K562 (cell line): ENCODE measurements at regions not wholly inside any gene's neighbourhood (a gene's known extent, or its start where the extent isn't known, plus 50 kb on each side); places are given as distances from the start of the nearest gene placed in this dataset.

Experiments used
- ATAC-seq: fragments of 200-7000 bp; cut with Tn5 transposase; 3 replicates; pipeline ENCODE4 v1.9.1; 2020; ENCODE audit warnings: moderate library complexity
- BruUV-seq: library from RNA; stranded (reverse); fragments of 400-500 nt; replicated peaks from 2 replicates; lab custom pipeline; 2021; lab: Mats Ljungman, UMichigan
- CTCF ChIA-PET: fragments of 300-600 bp; formaldehyde crosslinking; extraction: SDS; loops from one replicate; lab custom pipeline; 2021; ENCODE audit warnings: low intra/inter-chr PET ratio; lab: Yijun Ruan, JAX
- POLR2A ChIA-PET: fragments of 300-600, 350-650 bp; sonication (Branson Sonifier 250); formaldehyde crosslinking; extraction: SDS; loops from one replicate; lab custom pipeline; 2021; ENCODE audit warnings: antibody characterized with exemption, inconsistent platforms; lab: Yijun Ruan, JAX
- DNase-seq, 4 experiments: peaks; one replicate each; pipeline versions ENCODE4 v3.0.0 to v3.0.0-alpha.2; 2011 to 2018; ENCODE audit warnings: low spot score in 3 of 4, mixed read lengths in 3 of 4; ENCODE audit errors: extremely low read depth in 1 of 4
- FAIRE-seq: peaks from 2 replicates; lab custom pipeline; 2011; peaks lifted over from hg19 to GRCh38; lab: Jason Lieb, UNC
- H2AFZ ChIP-seq: 2 replicates; pipeline ENCODE4 v1.6.0; 2011; ENCODE audit warnings: low read depth, low read length, control low read depth, inconsistent platforms
- H3K27ac ChIP-seq: fragments of 200-600 bp; 3 replicates; pipeline ENCODE4 v1.8.0; 2011; ENCODE audit warnings: low read depth, mild to moderate bottlenecking, control low read depth, inconsistent platforms, low read length, moderate library complexity, mixed read lengths; ENCODE audit errors: extremely low read depth
- H3K27me3 ChIP-seq, 2 experiments: fragments of 300-600 bp in 1 of 2; 2 replicates in 1 of 2; 3 replicates in 1 of 2; pipeline versions ENCODE4 v1.6.0 to v1.8.0; 2011; ENCODE audit warnings: inconsistent platforms in 2 of 2, low read length in 2 of 2, mild to moderate bottlenecking in 1 of 2, mixed read lengths in 1 of 2, moderate library complexity in 1 of 2; ENCODE audit not compliant: control insufficient read depth in 2 of 2, insufficient read depth in 2 of 2
- H3K36me3 ChIP-seq: fragments of 300-600 bp; 3 replicates; pipeline ENCODE4 v1.8.0; 2011; ENCODE audit warnings: mild to moderate bottlenecking, low read length, inconsistent platforms; ENCODE audit not compliant: control insufficient read depth, insufficient read depth
- H3K4me1 ChIP-seq, 2 experiments: fragments of 200-600 bp in 1 of 2; replicated peaks in 1 of 2; 2 replicates in 1 of 2; 3 replicates in 1 of 2; pipeline versions ENCODE4 v1.5.1 to v1.8.0; 2011; ENCODE audit warnings: inconsistent platforms in 2 of 2, low read length in 2 of 2, mild to moderate bottlenecking in 1 of 2, mixed read lengths in 1 of 2, moderate library complexity in 1 of 2; ENCODE audit not compliant: control insufficient read depth in 2 of 2, insufficient read depth in 2 of 2
- H3K4me2 ChIP-seq: 2 replicates; pipeline ENCODE4 v1.6.1; 2011; ENCODE audit warnings: low read length, control low read depth, inconsistent platforms, mixed read lengths; ENCODE audit not compliant: insufficient read depth
- H3K4me3 ChIP-seq: fragments of 200-600 bp; sonication (generic), shearing (Covaris generic); 2 replicates; pipeline ENCODE4 v1.5.1; 2016; ENCODE audit warnings: control low read depth, inconsistent platforms
- H3K79me2 ChIP-seq: fragments of 200-600 bp; 3 replicates; pipeline ENCODE4 v1.8.0; 2011; ENCODE audit warnings: low read length, inconsistent platforms; ENCODE audit not compliant: control insufficient read depth, insufficient read depth
- H3K9ac ChIP-seq, 2 experiments: 2 replicates each; pipeline versions ENCODE4 v1.6.0 to v1.6.1; 2011; ENCODE audit warnings: low read depth in 2 of 2, low read length in 2 of 2, control low read depth in 1 of 2, inconsistent platforms in 1 of 2, mild to moderate bottlenecking in 1 of 2, mixed read lengths in 1 of 2; ENCODE audit not compliant: insufficient read depth in 1 of 2
- H3K9me1 ChIP-seq: one replicate; pipeline ENCODE4 v1.6.0; 2011; ENCODE audit warnings: inconsistent platforms, mild to moderate bottlenecking, low read length, moderate library complexity; ENCODE audit not compliant: control insufficient read depth, insufficient read depth
- H3K9me3 ChIP-seq: replicated peaks from 2 replicates; pipeline ENCODE4 v1.5.1; 2011; ENCODE audit warnings: low read depth, low read length, inconsistent platforms; ENCODE audit not compliant: control insufficient read depth, insufficient read depth
- H4K20me1 ChIP-seq: replicated peaks from 2 replicates; pipeline ENCODE4 v1.6.1; 2011; ENCODE audit warnings: low read length, inconsistent platforms, mixed read lengths; ENCODE audit not compliant: control insufficient read depth, insufficient read depth
- ADNP ChIP-seq: fragments of 200-800 bp; sonication (Bioruptor generic); IDR thresholded peaks from 2 replicates; pipeline ENCODE4 v1.6.1; 2016; ENCODE audit warnings: missing genetic modification characterization, missing compliant biosample characterization
- CBX1 ChIP-seq: sonication (generic); IDR thresholded peaks from 2 replicates; pipeline ENCODE4 v1.6.1; 2016; ENCODE audit warnings: antibody characterized with exemption, low read depth, mild to moderate bottlenecking
- CREB3 ChIP-seq: fragments of 450-650 bp; conservative IDR thresholded peaks from 2 replicates; pipeline ENCODE4 v1.6.1; 2016; ENCODE audit warnings: missing genetic modification characterization, low read depth, mild to moderate bottlenecking, missing compliant biosample characterization, moderate library complexity
- HDAC3 ChIP-seq: fragments of 450-650 bp; IDR thresholded peaks from 2 replicates; pipeline ENCODE4 v1.6.1; 2018; ENCODE audit warnings: borderline replicate concordance, mild to moderate bottlenecking, moderate library complexity; ENCODE audit not compliant: partially characterized antibody
- HES1 ChIP-seq: fragments of 450-650 bp; IDR thresholded peaks from 2 replicates; pipeline ENCODE4 v1.6.1; 2016; ENCODE audit warnings: low read depth, mild to moderate bottlenecking, moderate library complexity
- HMG20A ChIP-seq: fragments of 450-650 bp; formaldehyde crosslinking; conservative IDR thresholded peaks from 2 replicates; pipeline ENCODE4 v1.4.0; 2020; ENCODE audit warnings: mild to moderate bottlenecking, mixed read lengths
- PHTF2 ChIP-seq: fragments of 250-450 bp; sonication (Bioruptor Pico); IDR thresholded peaks from 2 replicates; pipeline ENCODE4 v1.5.0; 2021; ENCODE audit warnings: mild to moderate bottlenecking
- PKNOX1 ChIP-seq: fragments of 450-650 bp; IDR thresholded peaks from 2 replicates; pipeline ENCODE4 v1.6.1; 2016
- SRSF9 ChIP-seq: fragments of 200-400 bp; formaldehyde crosslinking; IDR thresholded peaks from 2 replicates; pipeline ENCODE4 v1.6.1; 2017; ENCODE audit warnings: low read depth, low read length, borderline replicate concordance
- ZNF445 ChIP-seq: fragments of 250-450 bp; sonication (Bioruptor Pico); IDR thresholded peaks from 2 replicates; pipeline ENCODE4 v1.4.0; 2020; ENCODE audit warnings: low read depth, mild to moderate bottlenecking, moderate library complexity
- ZNF512 ChIP-seq: IDR thresholded peaks from 2 replicates; pipeline ENCODE4 v1.6.1; 2016; ENCODE audit warnings: missing genetic modification characterization, missing compliant biosample characterization
- WGBS: fragments of 100-300 bp; shearing (Covaris generic); methylation state at CpG from one replicate; pipeline ENCODE4 v1.1.6; 2016; ENCODE audit warnings: low coverage, mixed read lengths; ENCODE audit not compliant: insufficient coverage; ENCODE audit errors: missing lambda C conversion rate; 5-methylcytosine and 5-hydroxymethylcytosine counted together
- in situ Hi-C: fragments of 300-500 bp; cut with MboI; formaldehyde crosslinking; loops from 4 replicates; pipeline ENCODE4 v1.15.0; 2018; ENCODE audit warnings: inconsistent platforms, mixed read lengths
- intact Hi-C: fragments of 100-400 bp; cut with micrococcal nuclease; formaldehyde crosslinking; loops from 2 replicates; pipeline ENCODE4 v1.14.2; 2022

- Histone ChIP-seq H2AFZ (no peak overlapping the region), H3K9ac (peak overlapping the region in 1 of 2 experiments; percentile 59; a peak in 1 of 4 replicates), H3K4me2 (no peak overlapping the region), H3K9me1 (no peaks in the 10 kb centered on the region), H3K27me3 (no peaks in the 10 kb centered on the region), H4K20me1 (no peaks in the 10 kb centered on the region; the same call in 1 of the 2 replicates), H3K4me1 (peaks cover 21 to 22% of the 10 kb centered on the region in 2 experiments), H3K9me3 (no peaks in the 10 kb centered on the region), H3K4me3 (no peak overlapping the region), H3K27ac (no peak overlapping the region), H3K36me3 (no peaks in the 10 kb centered on the region), H3K79me2 (no peaks in the 10 kb centered on the region)
- no peak for FAIRE-seq
- intact Hi-C loops, result no loop called here
- ATAC-seq, result no peak
- 55% methylated on average over 2 of the region's 3 CpGs for WGBS
- CTCF ChIA-PET, result no interaction called here
- TF ChIP-seq CREB3 (tag), result no peak
- TF ChIP-seq PKNOX1, result peak; percentile 58
- POLR2A ChIA-PET, result interaction anchor here (0.6 to 2.1 kb wide), 3 partner anchors 57 to 930 kb away, joined by 3 to 7 read pairs (median 3); no protein-coding TSS in a partner anchor
- in situ Hi-C loops, result no loop called here
- BruUV-seq, result no TSS peak
- no peak for DNase-seq
Observed at GRCh38 chr20:36101192-36101591, 53.3 kb upstream of the EPB41L1 start.

- DNase-seq (no peak), FAIRE-seq (peak; percentile 32), ATAC-seq (no peak)
- Histone ChIP-seq H3K27ac (no peak overlapping the region), H3K9me3 (no peaks in the 10 kb centered on the region), H3K9me1 (no peaks in the 10 kb centered on the region), H3K4me2 (no peak overlapping the region), H3K4me1 (peaks cover 18 to 22% of the 10 kb centered on the region in 2 experiments), H3K4me3 (no peak overlapping the region), H3K9ac (no peak overlapping the region), H3K36me3 (no peaks in the 10 kb centered on the region), H3K27me3 (no peaks in the 10 kb centered on the region), H3K79me2 (no peaks in the 10 kb centered on the region), H2AFZ (0 out of 2 replicates have a peak overlapping the region, but pooled peaks have one; percentile 38), H4K20me1 (no peaks in the 10 kb centered on the region; the same call in 1 of the 2 replicates)
- BruUV-seq, result no TSS peak
- intact Hi-C loops (no loop called here), in situ Hi-C loops (no loop called here)
- CTCF ChIA-PET, result no interaction called here
- POLR2A ChIA-PET, result interaction anchor here (0.6 to 2.1 kb wide), 3 partner anchors 16 to 572 kb away, joined by 3 to 7 read pairs (median 6); no protein-coding TSS in a partner anchor
- 35% methylated on average over 3 of the region's 3 CpGs for WGBS
- TF ChIP-seq HDAC3 (no peak), HMG20A (CRISPR knock-in tag) (no peak), HES1 (no peak), ADNP (tag) (peak; percentile 71), CBX1 (no peak), ZNF445 (CRISPR knock-in tag) (no peak), SRSF9 (no peak), PHTF2 (CRISPR knock-in tag) (no peak), ZNF512 (tag) (no peak)
Observed at GRCh38 chr20:36102306-36102705, 52.2 kb upstream of the EPB41L1 start.
